ENCODE measurements at regions not wholly inside any gene's neighbourhood (a gene's known extent, or its start where the extent isn't known, plus 50 kb on each side); places are given as distances from the start of the nearest gene placed in this dataset.

DNA sequence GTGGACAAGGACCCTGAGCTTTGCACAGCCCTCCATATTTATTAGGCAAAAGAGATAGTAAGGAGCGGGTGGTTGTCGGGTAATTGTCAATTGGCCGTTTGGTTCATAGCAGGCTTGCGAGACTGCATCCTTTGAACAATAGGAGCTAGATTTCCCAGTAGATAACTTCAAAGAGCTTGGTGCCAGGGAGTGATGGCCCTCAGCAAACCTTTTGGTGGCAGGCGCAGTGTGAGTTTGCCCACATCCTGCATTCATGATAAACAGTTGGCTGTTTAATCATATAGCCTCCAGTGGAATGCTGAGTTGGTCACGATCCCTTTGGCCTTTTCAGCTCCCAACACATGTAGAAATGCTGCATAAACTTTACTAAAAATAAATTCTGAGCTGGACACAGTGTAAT, 156.9 kb downstream of the AKR1D1 start:
- WGBS (ENCODE audit: insufficient coverage), result 96% methylated on average over 4 of the region's 6 CpGs
- Histone ChIP-seq H3K4me3 (ENCODE audit: low read depth, low read length) (no peak overlapping the region), H3K27me3 (ENCODE audit: control insufficient read depth, insufficient read depth, low read length) (no peaks in the 10 kb centered on the region), H3K27ac (ENCODE audit: low read depth, low read length) (no peak overlapping the region), H3K36me3 (ENCODE audit: control insufficient read depth, insufficient read depth, low read length) (no peaks in the 10 kb centered on the region), H3K9me3 (ENCODE audit: control insufficient read depth, insufficient read depth, low read length) (no peaks in the 10 kb centered on the region), H3K4me1 (ENCODE audit: control insufficient read depth, insufficient read depth, low read length) (no peaks in the 10 kb centered on the region)
- no peak for DNase-seq (ENCODE audit: low read depth in 4 of 6, low spot score in 6 of 6)

DNA sequence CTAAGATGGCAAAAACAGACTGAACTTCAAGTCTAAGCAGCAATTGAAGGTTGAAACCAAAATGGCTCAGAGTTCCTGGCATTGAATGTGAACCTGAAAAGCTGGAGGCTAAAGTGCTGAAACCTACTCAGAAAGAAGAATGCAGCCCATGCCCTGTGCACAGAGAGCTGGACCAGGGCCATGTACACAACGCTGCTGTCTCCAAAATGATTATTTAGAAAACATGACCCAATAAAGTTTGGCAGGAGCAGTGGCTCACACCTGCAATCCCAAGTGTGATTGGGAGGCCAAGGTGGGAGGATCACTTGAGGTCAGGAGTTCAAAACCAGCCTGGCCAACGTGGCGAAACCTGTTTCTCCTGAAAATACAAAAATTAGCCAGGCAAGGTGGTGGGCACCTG, 158.9 kb downstream of the AKR1D1 start:
- WGBS (ENCODE audit: insufficient coverage), result 80% methylated on average over 3 of the region's 3 CpGs
- H3K27ac ChIP-seq (ENCODE audit: low read depth, low read length), result no peak overlapping the region

DNA sequence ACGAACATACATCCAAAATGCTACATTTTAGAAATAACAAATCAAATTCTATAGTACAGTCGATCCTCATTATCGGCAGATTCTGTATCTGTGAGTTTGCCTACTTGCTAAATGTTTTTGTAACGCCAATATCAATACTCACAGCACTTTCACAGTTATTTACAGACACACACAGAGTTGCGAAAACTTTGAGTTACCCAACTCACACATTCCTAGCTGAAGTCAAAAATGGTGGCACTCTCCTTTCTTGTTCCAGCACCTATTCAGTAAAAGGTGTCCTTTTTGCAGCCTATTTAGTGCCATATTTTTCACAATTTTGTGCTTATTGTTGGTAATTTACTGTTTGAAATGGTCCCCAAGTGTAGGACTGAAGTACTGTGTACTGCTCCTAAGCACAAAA, 161.7 kb downstream of the AKR1D1 start:
- Histone ChIP-seq H3K27me3 (ENCODE audit: control insufficient read depth, insufficient read depth, low read length) (no peaks in the 10 kb centered on the region), H3K36me3 (ENCODE audit: control insufficient read depth, insufficient read depth, low read length) (no peaks in the 10 kb centered on the region), H3K9me3 (ENCODE audit: control insufficient read depth, insufficient read depth, low read length) (peaks cover 6% of the 10 kb centered on the region), H3K4me1 (ENCODE audit: control insufficient read depth, insufficient read depth, low read length) (no peaks in the 10 kb centered on the region), H3K27ac (ENCODE audit: low read depth, low read length) (no peak overlapping the region), H3K4me3 (ENCODE audit: low read depth, low read length) (no peak overlapping the region)
- no peak for DNase-seq (ENCODE audit: low read depth in 4 of 6, low spot score in 6 of 6)
- 97% methylated on average over 5 of the region's 5 CpGs for WGBS (ENCODE audit: insufficient coverage)

More for the DNA sequence above, 158.9 kb downstream of the AKR1D1 start:
- Histone ChIP-seq H3K9me3 (ENCODE audit: control insufficient read depth, insufficient read depth, low read length) (peaks cover 6% of the 10 kb centered on the region), H3K36me3 (ENCODE audit: control insufficient read depth, insufficient read depth, low read length) (no peaks in the 10 kb centered on the region), H3K4me3 (ENCODE audit: low read depth, low read length) (no peak overlapping the region), H3K27me3 (ENCODE audit: control insufficient read depth, insufficient read depth, low read length) (no peaks in the 10 kb centered on the region), H3K4me1 (ENCODE audit: control insufficient read depth, insufficient read depth, low read length) (no peaks in the 10 kb centered on the region)
- no peak for DNase-seq (ENCODE audit: low read depth in 4 of 6, low spot score in 6 of 6)

DNA sequence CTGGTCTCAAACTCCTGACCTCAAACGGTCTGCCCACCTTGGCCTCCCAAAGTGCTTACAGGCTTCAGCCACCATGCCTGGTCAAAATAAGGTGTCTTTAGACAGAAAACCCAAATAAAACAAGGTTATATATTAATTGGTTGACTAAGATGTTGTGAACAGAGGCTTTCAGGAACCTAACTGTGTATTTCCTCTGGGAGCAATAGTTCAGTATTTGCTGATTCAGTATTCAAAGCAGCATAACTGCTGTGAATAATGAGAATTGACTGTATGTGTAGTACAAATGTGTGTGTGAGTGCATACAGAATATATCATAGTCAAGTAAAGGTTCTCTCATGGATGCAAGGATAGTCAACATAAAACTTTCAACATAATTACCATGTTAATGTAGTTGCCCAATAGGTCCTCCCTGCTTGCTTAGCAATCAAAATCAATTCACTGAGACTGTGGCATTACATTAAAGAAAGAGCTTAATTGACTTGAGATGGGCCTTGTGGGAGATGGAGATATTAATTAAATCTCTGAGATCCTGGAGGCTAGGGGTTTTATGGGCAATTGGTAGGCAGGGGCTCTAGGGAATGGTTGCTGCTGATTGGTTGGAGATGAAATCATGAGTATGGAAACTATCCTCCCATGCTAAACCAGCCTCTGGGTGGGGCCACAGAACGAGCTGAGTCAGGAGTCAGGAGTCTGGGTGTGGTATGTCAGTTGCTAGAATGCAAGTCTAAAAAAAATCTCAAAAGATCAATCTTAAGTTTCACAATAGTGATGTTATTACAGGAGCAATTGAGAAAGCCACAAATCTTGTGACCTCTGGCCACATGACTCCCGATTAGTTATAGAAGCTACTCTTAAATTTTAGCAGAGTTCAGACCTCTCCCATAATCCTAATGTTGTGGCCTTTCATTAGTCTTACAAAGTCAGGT, 162.7 kb downstream of the AKR1D1 start:
- no CpG with 5 or more reads among the region's 3 CpGs for WGBS (ENCODE audit: insufficient coverage)

DNA sequence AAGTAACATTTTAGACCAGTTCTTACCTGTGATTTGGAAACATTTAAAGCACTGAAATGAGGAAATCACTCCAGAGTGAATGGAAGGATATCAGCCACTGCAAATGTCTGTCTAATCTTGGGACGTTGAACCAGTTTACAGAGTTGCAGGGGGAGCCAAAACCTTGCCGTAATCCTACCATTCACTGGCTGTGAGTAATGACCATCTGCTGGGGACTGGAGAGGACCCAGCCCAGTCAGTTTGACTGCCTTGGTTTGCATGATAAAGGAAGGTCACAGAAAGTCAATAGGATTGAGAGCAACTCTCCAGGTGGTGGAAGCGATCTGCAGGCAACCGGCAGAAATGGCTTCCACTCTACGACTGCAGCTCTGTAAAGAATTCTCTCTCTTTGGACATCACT, 167.2 kb downstream of the AKR1D1 start:
- H3K4me1 ChIP-seq (ENCODE audit: control insufficient read depth, insufficient read depth, low read length), result no peaks in the 10 kb centered on the region
- H3K36me3 ChIP-seq (ENCODE audit: control insufficient read depth, insufficient read depth, low read length), result no peaks in the 10 kb centered on the region
- peaks cover 7% of the 10 kb centered on the region for H3K9me3 ChIP-seq (ENCODE audit: control insufficient read depth, insufficient read depth, low read length)
- no peak overlapping the region for H3K4me3 ChIP-seq (ENCODE audit: low read depth, low read length)
- H3K27me3 ChIP-seq (ENCODE audit: control insufficient read depth, insufficient read depth, low read length), result no peaks in the 10 kb centered on the region
- 17% methylated on average over 1 of the region's 5 CpGs for WGBS (ENCODE audit: insufficient coverage)
- H3K27ac ChIP-seq (ENCODE audit: low read depth, low read length), result no peak overlapping the region
- peak in 5 of 6 donors; percentile 35 to 85 (median 66) for DNase-seq (ENCODE audit: low read depth in 4 of 6, low spot score in 6 of 6)

More for the DNA sequence above, 162.7 kb downstream of the AKR1D1 start:
- no peaks in the 10 kb centered on the region for H3K27me3 ChIP-seq (ENCODE audit: control insufficient read depth, insufficient read depth, low read length)
- DNase-seq (ENCODE audit: low read depth in 4 of 6, low spot score in 6 of 6), result peak in 1 of 6 donors; percentile 66
- H3K27ac ChIP-seq (ENCODE audit: low read depth, low read length), result no peak overlapping the region
- H3K36me3 ChIP-seq (ENCODE audit: control insufficient read depth, insufficient read depth, low read length), result no peaks in the 10 kb centered on the region
- peaks cover 6% of the 10 kb centered on the region for H3K9me3 ChIP-seq (ENCODE audit: control insufficient read depth, insufficient read depth, low read length)
- no peaks in the 10 kb centered on the region for H3K4me1 ChIP-seq (ENCODE audit: control insufficient read depth, insufficient read depth, low read length)
- no peak overlapping the region for H3K4me3 ChIP-seq (ENCODE audit: low read depth, low read length)

DNA sequence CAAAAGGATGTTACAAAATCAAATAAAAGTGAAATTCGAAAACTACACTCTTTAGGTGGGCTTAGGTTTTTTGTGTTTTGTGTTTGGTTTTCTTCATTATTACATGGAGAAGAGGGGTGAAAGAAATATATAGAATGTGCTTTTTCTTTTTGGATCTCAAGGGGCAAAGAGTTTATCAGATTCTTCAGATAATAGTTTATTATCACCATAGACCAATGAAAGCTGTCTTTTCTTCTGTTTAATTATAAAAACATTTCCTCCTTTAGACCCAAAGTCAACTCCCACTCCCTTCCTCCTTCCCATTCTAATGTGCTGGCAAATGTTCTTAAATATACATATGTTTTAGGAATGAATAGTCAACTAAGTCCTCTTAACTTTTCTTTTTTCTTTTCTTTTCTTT, 167.6 kb downstream of the AKR1D1 start:
- H3K36me3 ChIP-seq (ENCODE audit: control insufficient read depth, insufficient read depth, low read length), result no peaks in the 10 kb centered on the region
- no peaks in the 10 kb centered on the region for H3K27me3 ChIP-seq (ENCODE audit: control insufficient read depth, insufficient read depth, low read length)
- DNase-seq (ENCODE audit: low read depth in 4 of 6, low spot score in 6 of 6), result no peak
- no CpG with 5 or more reads among the region's 1 CpG for WGBS (ENCODE audit: insufficient coverage)
- H3K4me3 ChIP-seq (ENCODE audit: low read depth, low read length), result no peak overlapping the region
- H3K27ac ChIP-seq (ENCODE audit: low read depth, low read length), result no peak overlapping the region
- H3K4me1 ChIP-seq (ENCODE audit: control insufficient read depth, insufficient read depth, low read length), result no peaks in the 10 kb centered on the region
- peaks cover 4% of the 10 kb centered on the region for H3K9me3 ChIP-seq (ENCODE audit: control insufficient read depth, insufficient read depth, low read length)

DNA sequence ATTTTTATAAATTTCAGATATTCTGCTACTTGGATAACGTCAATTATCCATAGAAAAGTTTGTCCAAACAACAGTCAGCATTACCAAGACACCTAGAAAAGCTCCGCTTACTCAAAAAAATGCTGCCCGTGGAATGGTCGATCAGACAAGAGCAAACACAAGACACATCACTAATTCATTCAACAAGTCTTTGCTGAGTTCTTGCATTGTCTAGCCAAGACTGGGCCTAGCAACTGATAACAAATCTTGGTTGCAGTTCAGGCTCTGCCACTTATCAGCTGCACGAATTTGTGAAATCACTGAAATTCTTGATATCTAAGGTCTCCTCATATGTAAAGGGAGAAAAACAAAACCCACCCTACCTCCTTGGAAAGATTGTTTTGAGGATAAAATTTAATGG, 168.3 kb downstream of the AKR1D1 start:
- Histone ChIP-seq H3K4me1 (ENCODE audit: control insufficient read depth, insufficient read depth, low read length) (no peaks in the 10 kb centered on the region), H3K27ac (ENCODE audit: low read depth, low read length) (no peak overlapping the region), H3K4me3 (ENCODE audit: low read depth, low read length) (no peak overlapping the region), H3K36me3 (ENCODE audit: control insufficient read depth, insufficient read depth, low read length) (no peaks in the 10 kb centered on the region), H3K27me3 (ENCODE audit: control insufficient read depth, insufficient read depth, low read length) (no peaks in the 10 kb centered on the region), H3K9me3 (ENCODE audit: control insufficient read depth, insufficient read depth, low read length) (peaks cover 2% of the 10 kb centered on the region)
- no peak for DNase-seq (ENCODE audit: low read depth in 4 of 6, low spot score in 6 of 6)
- 93% methylated on average over 4 of the region's 5 CpGs for WGBS (ENCODE audit: insufficient coverage)

DNA sequence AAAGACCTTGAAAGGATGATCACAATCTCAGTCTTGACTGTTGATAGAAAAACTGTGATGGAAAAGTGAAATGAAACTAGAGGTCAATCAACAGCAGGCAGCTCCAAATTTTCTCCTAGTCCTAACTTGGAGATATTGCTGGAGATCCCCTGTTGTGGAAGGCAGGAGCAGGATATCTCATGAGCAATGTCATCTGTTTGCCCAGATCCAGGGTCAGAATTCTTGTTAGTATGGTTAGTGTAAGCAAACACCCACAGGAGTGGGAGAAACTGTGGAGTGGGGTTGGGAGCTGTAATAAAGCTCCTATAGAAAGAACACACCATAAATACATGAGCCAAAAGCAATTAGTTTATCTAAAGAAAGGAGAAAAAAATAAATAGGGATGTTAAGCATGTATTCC, 169.0 kb downstream of the AKR1D1 start:
- H3K27ac ChIP-seq (ENCODE audit: low read depth, low read length), result no peak overlapping the region
- no peaks in the 10 kb centered on the region for H3K4me1 ChIP-seq (ENCODE audit: control insufficient read depth, insufficient read depth, low read length)
- no peak overlapping the region for H3K4me3 ChIP-seq (ENCODE audit: low read depth, low read length)
- no peak for DNase-seq (ENCODE audit: low read depth in 4 of 6, low spot score in 6 of 6)
- H3K36me3 ChIP-seq (ENCODE audit: control insufficient read depth, insufficient read depth, low read length), result no peaks in the 10 kb centered on the region
- peaks cover 2% of the 10 kb centered on the region for H3K9me3 ChIP-seq (ENCODE audit: control insufficient read depth, insufficient read depth, low read length)
- no peaks in the 10 kb centered on the region for H3K27me3 ChIP-seq (ENCODE audit: control insufficient read depth, insufficient read depth, low read length)

DNA sequence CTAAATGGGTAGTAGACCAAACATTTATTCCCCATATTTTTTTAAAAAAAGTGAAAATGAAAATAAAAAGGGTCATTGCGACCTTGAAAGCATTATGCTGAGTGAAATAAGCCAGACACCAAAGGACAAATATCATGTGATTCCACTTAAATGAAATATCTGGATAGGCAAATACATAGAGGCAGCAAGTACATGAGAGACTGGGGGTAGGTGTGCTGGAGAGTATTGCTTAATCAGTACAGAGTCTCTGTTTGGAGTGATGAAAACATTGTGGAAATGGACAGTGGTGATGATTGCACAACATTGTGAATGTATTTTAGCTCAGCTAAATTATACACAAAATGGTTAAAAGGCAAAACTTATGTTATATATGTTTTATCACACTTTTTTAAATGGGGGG, 169.4 kb downstream of the AKR1D1 start:
- H3K27me3 ChIP-seq (ENCODE audit: control insufficient read depth, insufficient read depth, low read length), result no peaks in the 10 kb centered on the region
- H3K36me3 ChIP-seq (ENCODE audit: control insufficient read depth, insufficient read depth, low read length), result no peaks in the 10 kb centered on the region
- H3K27ac ChIP-seq (ENCODE audit: low read depth, low read length), result no peak overlapping the region
- no peaks in the 10 kb centered on the region for H3K4me1 ChIP-seq (ENCODE audit: control insufficient read depth, insufficient read depth, low read length)
- no CpG with 5 or more reads among the region's 1 CpG for WGBS (ENCODE audit: insufficient coverage)
- no peak overlapping the region for H3K4me3 ChIP-seq (ENCODE audit: low read depth, low read length)
- no peak for DNase-seq (ENCODE audit: low read depth in 4 of 6, low spot score in 6 of 6)
- peaks cover 2% of the 10 kb centered on the region for H3K9me3 ChIP-seq (ENCODE audit: control insufficient read depth, insufficient read depth, low read length)

DNA sequence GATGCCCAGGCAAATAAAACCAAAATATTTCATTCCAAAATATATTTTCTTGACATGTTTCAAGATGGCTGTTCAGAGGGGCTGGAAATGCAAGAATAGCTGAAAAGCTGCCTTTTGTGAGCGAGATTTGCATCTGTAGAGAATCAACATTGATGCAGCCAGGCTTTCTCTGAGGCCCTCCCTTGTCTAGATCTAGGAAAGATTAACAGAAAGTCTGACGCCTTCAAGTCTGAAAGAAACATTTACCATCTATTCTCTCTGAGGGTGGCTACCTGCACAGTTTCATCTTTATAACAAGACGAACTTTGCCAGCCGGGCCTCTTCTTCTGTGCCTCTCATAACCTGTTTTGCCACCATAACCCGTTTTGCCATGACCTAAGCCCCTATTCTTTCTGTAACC, 170.2 kb downstream of the AKR1D1 start:
- DNase-seq (ENCODE audit: low read depth in 4 of 6, low spot score in 6 of 6), result peak in 1 of 6 donors; percentile 19
- Histone ChIP-seq H3K27me3 (ENCODE audit: control insufficient read depth, insufficient read depth, low read length) (no peaks in the 10 kb centered on the region), H3K36me3 (ENCODE audit: control insufficient read depth, insufficient read depth, low read length) (no peaks in the 10 kb centered on the region), H3K27ac (ENCODE audit: low read depth, low read length) (no peak overlapping the region), H3K9me3 (ENCODE audit: control insufficient read depth, insufficient read depth, low read length) (peaks cover 2% of the 10 kb centered on the region), H3K4me1 (ENCODE audit: control insufficient read depth, insufficient read depth, low read length) (no peaks in the 10 kb centered on the region), H3K4me3 (ENCODE audit: low read depth, low read length) (no peak overlapping the region)
- 46% methylated on average over 5 of the region's 5 CpGs for WGBS (ENCODE audit: insufficient coverage)
